Left lung (tissue), 4 donors: ENCODE measurements at regions not wholly inside any gene's neighbourhood (a gene's known extent, or its start where the extent isn't known, plus 50 kb on each side); places are given as distances from the start of the nearest gene placed in this dataset.
A peak's percentile ranks its signal among the peaks of the same experiment; 100 is the strongest.

ENCODE experiments used
- ATAC-seq: fragments of 200-7000 bp; cut with Tn5 transposase; one replicate; pipeline ENCODE4 v1.9.1; 2020; ENCODE audit warnings: moderate library complexity
- DNase-seq, 4 donors: peaks; one replicate each; pipeline ENCODE4 v3.0.0-alpha.2; 2013 to 2020
- H3K27ac ChIP-seq, 2 donors: fragments of 200-600 bp; sonication (generic) in 1 of 2; one replicate each; pipeline versions ENCODE4 v1.5.0 to v1.8.0; 2020 to 2021
- H3K27me3 ChIP-seq, 2 donors: fragments of 200-600 bp; sonication (generic) in 1 of 2; one replicate each; pipeline versions ENCODE4 v1.5.0 to v1.8.0; 2020 to 2021
- H3K36me3 ChIP-seq, 2 donors: fragments of 200-600 bp; sonication (generic) in 1 of 2; one replicate each; pipeline versions ENCODE4 v1.5.0 to v1.8.0; 2020 to 2021
- H3K4me1 ChIP-seq, 2 donors: fragments of 200-600 bp; one replicate each; pipeline ENCODE4 v1.8.0; 2021
- H3K4me3 ChIP-seq, 2 donors: fragments of 200-600 bp; sonication (generic) in 1 of 2; one replicate each; pipeline versions ENCODE4 v1.5.0 to v1.8.0; 2020 to 2021; ENCODE audit warnings: mild to moderate bottlenecking in 1 of 2
- H3K9me3 ChIP-seq, 2 donors: fragments of 200-600 bp; sonication (generic) in 1 of 2; one replicate each; pipeline versions ENCODE4 v1.5.0 to v1.8.0; 2020 to 2021
- CTCF ChIP-seq, 2 donors: fragments of 200-600 bp; sonication (generic) in 1 of 2; IDR thresholded peaks; one replicate each; pipeline versions ENCODE4 v1.5.0 to v1.8.0; 2021; ENCODE audit warnings: antibody characterized with exemption in 2 of 2
- intact Hi-C, 2 donors: fragments of 100-400 bp; cut with DNase I; formaldehyde crosslinking; loops; one replicate each; pipeline versions ENCODE4 v1.11.2 to v1.14.2; 2022
- donor health status: DM: no; HTN: yes; CAD: no.
- donor health status: DM: no; HTN: no; CAD: no.

GRCh38 chr3:72661115-72661457, 187.2 kb downstream of the SHQ1 start:
- intact Hi-C loops: no loop called here
- Histone ChIP-seq H3K4me1 (no peaks in the 10 kb centered on the region), H3K9me3 (no peaks in the 10 kb centered on the region), H3K27me3 (peaks cover 0 to 3% of the 10 kb centered on the region in 2 donors), H3K4me3 (no peak overlapping the region), H3K36me3 (no peaks in the 10 kb centered on the region), H3K27ac (no peak overlapping the region)
- DNase-seq (peak in 2 of 4 donors; percentile 55 to 83), ATAC-seq (peak; percentile 92)
- no peak for TF ChIP-seq CTCF (IDR thresholded peaks at IDR 0.05)

GRCh38 chr3:72660270-72661114, 187.8 kb downstream of the SHQ1 start:
- Histone ChIP-seq H3K4me3 (no peak overlapping the region), H3K9me3 (no peaks in the 10 kb centered on the region), H3K27me3 (peaks cover 0 to 9% of the 10 kb centered on the region in 2 donors), H3K4me1 (peaks cover 0 to under 1% of the 10 kb centered on the region in 2 donors), H3K36me3 (no peaks in the 10 kb centered on the region), H3K27ac (no peak overlapping the region)
- DNase-seq (no peak), ATAC-seq (no peak)
- intact Hi-C loops: no loop called here
- no peak for TF ChIP-seq CTCF (IDR thresholded peaks at IDR 0.05)

GRCh38 chr3:72659596-72659995, 188.6 kb downstream of the SHQ1 start:
- Histone ChIP-seq H3K27ac (no peak overlapping the region), H3K4me1 (peaks cover 0 to 8% of the 10 kb centered on the region in 2 donors), H3K27me3 (peaks cover 0 to 18% of the 10 kb centered on the region in 2 donors), H3K36me3 (no peaks in the 10 kb centered on the region), H3K4me3 (no peak overlapping the region), H3K9me3 (no peaks in the 10 kb centered on the region)
- DNase-seq (no peak), ATAC-seq (no peak)
- intact Hi-C loops: no loop called here
- no peak for TF ChIP-seq CTCF (IDR thresholded peaks at IDR 0.05)

DNA sequence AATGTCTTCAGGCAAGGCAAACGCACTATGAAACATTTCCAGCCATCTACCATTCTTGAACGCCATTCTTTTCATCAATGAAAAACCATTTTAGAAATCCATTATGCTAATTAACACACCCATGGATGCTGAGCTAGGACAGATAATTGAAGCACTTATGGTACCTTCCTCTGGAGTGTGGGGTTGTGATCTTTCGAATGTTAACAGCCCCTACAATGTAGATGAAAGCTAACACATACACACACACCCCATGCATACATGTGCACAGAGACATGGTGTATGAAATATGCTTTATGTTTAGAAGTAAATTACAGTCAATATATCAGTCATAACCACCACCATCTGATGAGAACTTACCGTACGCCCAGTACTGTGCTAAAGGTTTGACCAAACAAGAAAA, 189.1 kb downstream of the SHQ1 start:
- TF ChIP-seq CTCF (IDR thresholded peaks at IDR 0.05): no peak
- peaks cover 0 to 8% of the 10 kb centered on the region in 2 donors for H3K4me1 ChIP-seq
- intact Hi-C loops: no loop called here

GRCh38 chr3:72658466-72659100, 189.7 kb downstream of the SHQ1 start:
- no peak for ATAC-seq
- intact Hi-C loops: no loop called here
- H3K4me3 ChIP-seq: no peak overlapping the region
- no peak overlapping the region for H3K27ac ChIP-seq
- H3K27me3 ChIP-seq: peaks cover 0 to 22% of the 10 kb centered on the region in 2 donors
- no peak for TF ChIP-seq CTCF (IDR thresholded peaks at IDR 0.05)
- no peaks in the 10 kb centered on the region for H3K36me3 ChIP-seq
- H3K9me3 ChIP-seq: no peaks in the 10 kb centered on the region
- peaks cover 0 to 8% of the 10 kb centered on the region in 2 donors for H3K4me1 ChIP-seq
- no peak for DNase-seq

More for the DNA sequence above, 189.1 kb downstream of the SHQ1 start:
- no peak overlapping the region for H3K27ac ChIP-seq
- H3K9me3 ChIP-seq: no peaks in the 10 kb centered on the region
- H3K4me3 ChIP-seq: no peak overlapping the region
- no peaks in the 10 kb centered on the region for H3K36me3 ChIP-seq
- no peak for ATAC-seq
- peaks cover 0 to 22% of the 10 kb centered on the region in 2 donors for H3K27me3 ChIP-seq
- DNase-seq: no peak
